HepG2 (cell line): ENCODE measurements at regions not wholly inside any gene's neighbourhood (a gene's known extent, or its start where the extent isn't known, plus 50 kb on each side); places are given as distances from the start of the nearest gene placed in this dataset.

Source experiments
- KLF16 ChIP-seq, 2 experiments: sonication (generic) in 1 of 2; formaldehyde crosslinking in 1 of 2; IDR thresholded peaks; 2 replicates each; pipeline versions ENCODE4 v1.6.1 to v1.8.0; 2016 to 2023; ENCODE audit warnings: missing genetic modification reagents in 2 of 2, missing compliant biosample characterization in 1 of 2
- MAFF ChIP-seq: IDR thresholded peaks from 2 replicates; pipeline ENCODE4 v1.6.1; 2011; ENCODE audit warnings: low read depth, low read length, improper control_type of control experiment
- TF ChIP-seq, protein P1 (sequence below): sonication (generic); formaldehyde crosslinking; IDR thresholded peaks from 2 replicates; pipeline ENCODE4 v1.8.0; 2022; ENCODE audit warnings: mild to moderate bottlenecking, missing genetic modification reagents, borderline replicate concordance

- TF ChIP-seq, protein P1, sequence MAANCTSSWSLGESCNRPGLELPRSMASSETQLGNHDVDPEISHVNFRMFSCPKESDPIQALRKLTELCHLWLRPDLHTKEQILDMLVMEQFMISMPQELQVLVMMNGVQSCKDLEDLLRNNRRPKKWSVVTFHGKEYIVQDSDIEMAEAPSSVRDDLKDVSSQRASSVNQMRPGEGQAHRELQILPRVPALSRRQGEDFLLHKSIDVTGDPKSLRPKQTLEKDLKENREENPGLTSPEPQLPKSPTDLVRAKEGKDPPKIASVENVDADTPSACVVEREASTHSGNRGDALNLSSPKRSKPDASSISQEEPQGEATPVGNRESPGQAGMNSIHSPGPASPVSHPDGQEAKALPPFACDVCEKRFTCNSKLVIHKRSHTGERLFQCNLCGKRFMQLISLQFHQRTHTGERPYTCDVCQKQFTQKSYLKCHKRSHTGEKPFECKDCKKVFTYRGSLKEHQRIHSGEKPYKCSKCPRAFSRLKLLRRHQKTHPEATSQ (CRISPR knock-in tag) = no peak
- TF ChIP-seq MAFF = no peak
- no peak for TF ChIP-seq KLF16 (CRISPR knock-in tag; IDR thresholded peaks at IDR 0.05)
Observed at GRCh38 chr1:201636097-201636496, 97.2 kb downstream of the NAV1 start.
